HEK293T (cell line): ENCODE measurements at regions not wholly inside any gene's neighbourhood (a gene's known extent, or its start where the extent isn't known, plus 50 kb on each side); places are given as distances from the start of the nearest gene placed in this dataset.
"Not testable (repeated sequence)": the region's sequence is repeated elsewhere in the genome, so short reads cannot be mapped to it uniquely, and the experiment has no call there.

Source experiments
- ELF4 ChIP-seq: fragments of 450-650 bp; IDR thresholded peaks from 2 replicates; pipeline ENCODE4 v1.6.1; 2017; ENCODE audit warnings: antibody characterized with exemption
- HDGF ChIP-seq: fragments of 450-650 bp; IDR thresholded peaks from 2 replicates; pipeline ENCODE4 v1.6.1; 2017; ENCODE audit warnings: antibody characterized with exemption, borderline replicate concordance
- SP1 ChIP-seq: fragments of 450-650 bp; IDR thresholded peaks from 2 replicates; pipeline ENCODE4 v1.6.1; 2017
- TARDBP ChIP-seq: fragments of 450-650 bp; IDR thresholded peaks from 2 replicates; pipeline ENCODE4 v1.6.1; 2016

GRCh38 chr19:34617996-34618395 lies 59.0 kb downstream of the SCGB2B2 start:
- TF ChIP-seq TARDBP, SP1, HDGF, ELF4: not testable (repeated sequence)
